Right renal pelvis (tissue), 4 donors: ENCODE measurements at regions not wholly inside any gene's neighbourhood (a gene's known extent, or its start where the extent isn't known, plus 50 kb on each side); places are given as distances from the start of the nearest gene placed in this dataset.

Experiments
- DNase-seq, 4 donors: peaks; one replicate each; pipeline ENCODE4 v3.0.0-alpha.2; 2013; ENCODE audit warnings: low read depth in 4 of 4, low spot score in 3 of 4, missing footprints in 1 of 4

DNA sequence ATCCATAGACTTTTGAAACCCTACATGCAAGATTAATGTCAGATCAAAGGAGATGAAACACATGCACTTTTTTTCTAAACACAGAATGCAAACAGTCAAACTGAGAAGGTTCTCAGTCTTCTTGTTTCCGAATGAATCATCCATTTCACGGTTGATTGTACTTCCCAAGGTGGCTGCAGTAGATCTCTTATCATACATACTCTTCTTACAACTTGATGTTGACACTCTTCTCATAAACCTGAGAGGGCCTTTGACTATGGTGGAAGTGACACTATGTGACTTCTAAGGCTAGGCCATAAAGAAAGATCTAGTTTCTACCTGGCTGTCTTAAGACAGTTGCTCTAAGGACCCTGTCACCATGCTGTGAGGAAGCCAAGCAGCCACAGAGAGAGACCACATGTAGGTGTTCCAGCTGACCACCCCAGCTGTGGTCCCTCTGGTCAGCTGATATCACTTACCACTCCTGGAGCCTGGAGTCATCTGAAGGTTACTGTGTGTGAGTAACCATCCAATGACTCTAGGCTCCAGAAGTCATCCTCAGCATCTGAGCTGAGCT lies 67.2 kb upstream of the HMGA2 start:
- no peak for DNase-seq

DNA sequence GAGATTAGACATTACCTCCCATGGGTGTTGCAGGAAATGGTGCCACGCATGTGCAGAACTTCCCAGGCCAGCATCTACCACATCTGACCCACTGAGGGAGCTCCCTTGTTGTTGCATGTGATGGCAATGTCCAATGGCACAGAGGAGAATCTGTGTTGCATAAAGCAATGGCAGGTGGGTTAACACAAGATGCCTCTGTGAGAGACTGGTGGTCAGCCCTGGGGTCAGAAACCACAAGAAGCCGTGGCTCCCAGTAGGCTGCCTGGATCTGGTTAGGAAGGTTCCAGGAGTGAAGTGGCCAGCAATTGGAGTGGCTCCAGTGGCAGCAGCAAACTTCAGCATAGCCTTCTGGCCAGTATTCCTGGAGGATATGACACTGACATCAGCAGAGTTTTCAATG lies 65.9 kb upstream of the HMGA2 start:
- no peak for DNase-seq

DNA sequence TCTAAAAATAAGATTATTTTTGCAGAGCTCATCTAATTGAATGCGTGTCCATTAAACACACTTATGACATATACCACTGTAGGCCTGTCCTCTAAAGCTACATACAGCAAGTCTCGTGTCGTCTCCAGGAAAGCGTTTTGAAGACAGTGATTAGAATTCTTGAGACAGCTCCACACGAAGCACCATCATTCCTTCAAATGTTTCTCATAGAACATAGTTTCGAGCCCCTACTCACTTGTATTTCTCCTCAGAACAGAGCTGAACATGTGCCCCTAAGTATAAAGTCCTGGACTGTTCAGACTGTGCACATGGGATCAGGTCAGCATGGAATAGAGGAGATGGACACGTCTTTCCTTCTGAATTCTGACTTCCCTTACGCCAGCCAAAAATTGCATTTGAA lies 64.5 kb upstream of the HMGA2 start:
- DNase-seq, result no peak

DNA sequence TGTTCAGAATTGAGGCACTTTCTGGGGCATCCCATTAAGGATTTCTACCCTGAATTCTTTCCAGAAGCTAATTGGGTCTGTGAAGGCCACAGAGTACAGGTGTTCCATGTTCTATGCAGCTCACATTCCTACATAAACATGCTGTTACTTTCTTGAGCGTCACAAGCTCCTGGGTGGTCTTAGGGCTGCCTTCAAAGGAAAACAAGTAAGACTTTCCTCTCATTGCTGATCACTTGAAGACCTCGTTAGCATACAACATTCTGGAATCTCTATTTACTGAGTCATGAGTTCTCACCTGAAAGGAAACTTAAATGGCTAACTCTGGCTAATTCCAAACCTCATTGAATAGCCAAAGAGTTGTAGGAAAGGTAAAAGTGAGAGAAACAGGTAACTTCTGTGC lies 63.0 kb upstream of the HMGA2 start:
- no peak for DNase-seq

DNA sequence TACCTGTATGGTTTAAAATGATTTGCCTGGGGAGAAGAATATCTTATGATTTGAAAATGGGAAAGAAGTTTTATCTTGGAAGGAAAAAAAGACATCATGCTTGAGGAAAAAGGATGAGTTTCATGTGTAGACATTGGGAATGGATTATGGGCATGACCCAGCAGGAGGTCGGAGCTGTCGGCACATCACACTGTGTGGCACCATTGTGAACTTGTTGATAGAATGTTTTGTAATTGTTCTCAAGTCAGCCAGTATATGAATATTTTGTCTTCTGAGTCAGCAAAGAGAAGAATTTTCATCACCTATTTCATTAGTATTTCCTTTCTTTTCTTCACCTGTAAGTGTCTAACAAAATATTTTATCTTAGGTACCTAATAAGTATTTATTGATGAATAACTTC lies 60.0 kb upstream of the HMGA2 start:
- DNase-seq, result no peak

DNA sequence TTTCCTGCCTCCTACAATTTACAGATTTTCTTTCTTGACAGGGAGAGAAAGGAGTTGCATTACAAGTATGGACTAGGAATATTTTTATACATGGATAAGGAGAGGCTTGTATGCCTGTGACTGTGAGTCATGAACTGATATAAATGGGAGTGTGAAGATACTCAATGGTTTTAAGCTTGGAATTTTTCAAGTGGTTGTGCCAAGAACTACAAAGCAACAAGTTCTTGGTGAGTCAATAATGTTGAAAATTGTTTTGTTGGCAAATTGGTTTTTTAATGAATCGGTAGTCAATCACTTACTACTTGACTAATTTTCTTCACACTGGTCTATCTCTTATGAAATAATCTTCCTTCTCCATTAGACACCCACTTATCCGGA lies 58.9 kb upstream of the HMGA2 start:
- no peak for DNase-seq

DNA sequence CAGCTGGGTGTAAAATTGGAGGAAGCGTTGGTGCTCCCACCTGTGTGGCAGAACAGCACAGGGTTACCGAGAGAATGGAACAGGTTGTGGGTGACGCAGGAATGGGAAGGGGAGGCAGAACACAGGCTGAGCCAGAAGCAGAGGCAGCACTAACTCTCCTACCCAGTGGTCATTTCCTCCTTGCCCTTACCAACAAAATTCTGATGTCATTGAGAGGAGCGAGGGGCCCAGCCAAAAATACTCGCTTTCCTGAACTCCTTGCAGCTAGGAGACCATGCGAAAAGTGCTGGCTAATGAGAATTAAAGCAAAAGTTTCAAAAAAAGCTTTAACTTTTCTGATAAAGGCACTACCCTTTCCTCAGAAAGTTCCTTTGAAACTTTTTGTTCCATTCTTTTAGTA lies 54.4 kb upstream of the HMGA2 start:
- no peak for DNase-seq
